Muscle of arm (tissue), 1 donor: ENCODE measurements at regions not wholly inside any gene's neighbourhood (a gene's known extent, or its start where the extent isn't known, plus 50 kb on each side); places are given as distances from the start of the nearest gene placed in this dataset.
"Not testable (repeated sequence)": the region's sequence is repeated elsewhere in the genome, so short reads cannot be mapped to it uniquely, and the experiment has no call there.

Experiments used
- DNase-seq: peaks from one replicate; pipeline ENCODE4 v3.0.0-alpha.2; 2013

- no peak for DNase-seq
Observed at GRCh38 chr13:110045202-110045601, 258.8 kb upstream of the IRS2 start.

GRCh38 chr13:110044551-110045111 lies 258.2 kb upstream of the IRS2 start:
- DNase-seq: peak; percentile 26

GRCh38 chr13:110042253-110042950 lies 256.0 kb upstream of the IRS2 start:
- no peak for DNase-seq

- not testable (repeated sequence) for DNase-seq
Observed at GRCh38 chr13:110041638-110042037, 255.3 kb upstream of the IRS2 start.

- DNase-seq: no peak
Observed at GRCh38 chr13:110037925-110038573, 251.7 kb upstream of the IRS2 start.

GRCh38 chr13:110036060-110036459 lies 249.7 kb upstream of the IRS2 start:
- no peak for DNase-seq

GRCh38 chr13:110034031-110034549 lies 247.7 kb upstream of the IRS2 start:
- no peak for DNase-seq

- DNase-seq: no peak
Observed at GRCh38 chr13:110032969-110033368, 246.6 kb upstream of the IRS2 start.

GRCh38 chr13:110030394-110030928 lies 244.1 kb upstream of the IRS2 start:
- no peak for DNase-seq

- DNase-seq: no peak
Observed at GRCh38 chr13:110028838-110029621, 242.6 kb upstream of the IRS2 start.

- DNase-seq: no peak
Observed at GRCh38 chr13:110028311-110028710, 241.9 kb upstream of the IRS2 start.

- no peak for DNase-seq
Observed at GRCh38 chr13:110027470-110028240, 241.3 kb upstream of the IRS2 start.

GRCh38 chr13:110024645-110024980 lies 238.2 kb upstream of the IRS2 start:
- no peak for DNase-seq

- DNase-seq: no peak
Observed at GRCh38 chr13:110023729-110024644, 237.6 kb upstream of the IRS2 start.

GRCh38 chr13:110018009-110018408 lies 231.6 kb upstream of the IRS2 start:
- DNase-seq: no peak

- DNase-seq: no peak
Observed at GRCh38 chr13:110017379-110017778, 231.0 kb upstream of the IRS2 start.

GRCh38 chr13:110015253-110015652 lies 228.9 kb upstream of the IRS2 start:
- DNase-seq: no peak

- no peak for DNase-seq
Observed at GRCh38 chr13:110014719-110015118, 228.3 kb upstream of the IRS2 start.

GRCh38 chr13:110012102-110012739 lies 225.8 kb upstream of the IRS2 start:
- DNase-seq: no peak
